ENCODE measurements at regions not wholly inside any gene's neighbourhood (a gene's known extent, or its start where the extent isn't known, plus 50 kb on each side); places are given as distances from the start of the nearest gene placed in this dataset.

- DNase-seq (ENCODE audit: low read depth) = peak; percentile 86
- peak overlapping the region; percentile 13 for H3K4me3 ChIP-seq (ENCODE audit: low read depth, low read length)
These were observed 63.6 kb downstream of the SPINK2 start for GRCh38 chr4:56757821-56758411.

- peak; percentile 26 for DNase-seq (ENCODE audit: low read depth)
- no peak overlapping the region for H3K4me3 ChIP-seq (ENCODE audit: low read depth, low read length)
These were observed 64.2 kb downstream of the SPINK2 start for GRCh38 chr4:56757261-56757746.

- H3K4me3 ChIP-seq (ENCODE audit: low read depth, low read length) = no peak overlapping the region
- no peak for DNase-seq (ENCODE audit: low read depth)
These were observed 65.6 kb downstream of the SPINK2 start for GRCh38 chr4:56755901-56756300.

GRCh38 chr4:56752985-56753384 is 68.5 kb downstream of the SPINK2 start:
- no peak for DNase-seq (ENCODE audit: low read depth)
- H3K4me3 ChIP-seq (ENCODE audit: low read depth, low read length) = no peak overlapping the region

- no peak overlapping the region for H3K4me3 ChIP-seq (ENCODE audit: low read depth, low read length)
- no peak for DNase-seq (ENCODE audit: low read depth)
These were observed 69.1 kb upstream of the HOPX start for GRCh38 chr4:56750231-56750630.

GRCh38 chr4:56748271-56748670 is 67.2 kb upstream of the HOPX start:
- no peak overlapping the region for H3K4me3 ChIP-seq (ENCODE audit: low read depth, low read length)
- no peak for DNase-seq (ENCODE audit: low read depth)

- no peak for DNase-seq (ENCODE audit: low read depth)
- no peak overlapping the region for H3K4me3 ChIP-seq (ENCODE audit: low read depth, low read length)
These were observed 65.5 kb upstream of the HOPX start for GRCh38 chr4:56746639-56747038.

- no peak for DNase-seq (ENCODE audit: low read depth)
These were observed 63.9 kb upstream of the HOPX start for GRCh38 chr4:56745042-56745441.

GRCh38 chr4:56744030-56744429 is 62.9 kb upstream of the HOPX start:
- no peak overlapping the region for H3K4me3 ChIP-seq (ENCODE audit: low read depth, low read length)
- no peak for DNase-seq (ENCODE audit: low read depth)

More at GRCh38 chr4:56745042-56745441, 63.9 kb upstream of the HOPX start:
- no peak overlapping the region for H3K4me3 ChIP-seq (ENCODE audit: low read depth, low read length)

- no peak overlapping the region for H3K4me3 ChIP-seq (ENCODE audit: low read depth, low read length)
- DNase-seq (ENCODE audit: low read depth) = no peak
These were observed 62.5 kb upstream of the HOPX start for GRCh38 chr4:56743550-56743949.

GRCh38 chr4:56742080-56742871 is 61.2 kb upstream of the HOPX start:
- peak; percentile 17 for DNase-seq (ENCODE audit: low read depth)
- H3K4me3 ChIP-seq (ENCODE audit: low read depth, low read length) = no peak overlapping the region

- no peak overlapping the region for H3K4me3 ChIP-seq (ENCODE audit: low read depth, low read length)
- DNase-seq (ENCODE audit: low read depth) = no peak
These were observed 60.5 kb upstream of the HOPX start for GRCh38 chr4:56741595-56741994.

GRCh38 chr4:56739066-56739777 is 58.1 kb upstream of the HOPX start:
- DNase-seq (ENCODE audit: low read depth) = peak; percentile 49

GRCh38 chr4:56737666-56738065 is 56.6 kb upstream of the HOPX start:
- no peak for DNase-seq (ENCODE audit: low read depth)

More at GRCh38 chr4:56739066-56739777, 58.1 kb upstream of the HOPX start:
- no peak overlapping the region for H3K4me3 ChIP-seq (ENCODE audit: low read depth, low read length)

GRCh38 chr4:56733352-56733751 is 52.3 kb upstream of the HOPX start:
- no peak overlapping the region for H3K4me3 ChIP-seq (ENCODE audit: low read depth, low read length)
- DNase-seq (ENCODE audit: low read depth) = no peak

More at GRCh38 chr4:56737666-56738065, 56.6 kb upstream of the HOPX start:
- no peak overlapping the region for H3K4me3 ChIP-seq (ENCODE audit: low read depth, low read length)

- DNase-seq (ENCODE audit: low read depth) = no peak
- no peak overlapping the region for H3K4me3 ChIP-seq (ENCODE audit: low read depth, low read length)
These were observed 51.2 kb upstream of the HOPX start for GRCh38 chr4:56732301-56732700.

- H3K4me3 ChIP-seq (ENCODE audit: low read depth, low read length) = no peak overlapping the region
- DNase-seq (ENCODE audit: low read depth) = no peak
These were observed 50.8 kb upstream of the HOPX start for GRCh38 chr4:56731857-56732256.

Measured in skeletal muscle cell (primary cell).